ENCODE measurements at regions not wholly inside any gene's neighbourhood (a gene's known extent, or its start where the extent isn't known, plus 50 kb on each side); places are given as distances from the start of the nearest gene placed in this dataset.
"Not testable (repeated sequence)": the region's sequence is repeated elsewhere in the genome, so short reads cannot be mapped to it uniquely, and the experiment has no call there.

- in situ Hi-C loops (cut with HindIII; ENCODE audit: low pct_ligation_motif_present, low pct_unique_long_range_greater_than_20kb, low sequenced_read_pairs) = no loop called here
Measured at GRCh38 chr11:104727768-104728167, 170.5 kb downstream of the CASP12 start.

GRCh38 chr11:104727095-104727494, 171.2 kb downstream of the CASP12 start:
- in situ Hi-C loops (cut with HindIII; ENCODE audit: low pct_ligation_motif_present, low pct_unique_long_range_greater_than_20kb, low sequenced_read_pairs) = no loop called here
- no peak for DNase-seq

More at GRCh38 chr11:104727768-104728167, 170.5 kb downstream of the CASP12 start:
- DNase-seq = no peak

GRCh38 chr11:104725796-104726408, 172.4 kb downstream of the CASP12 start:
- in situ Hi-C loops (cut with HindIII; ENCODE audit: low pct_ligation_motif_present, low pct_unique_long_range_greater_than_20kb, low sequenced_read_pairs) = no loop called here
- DNase-seq = no peak

GRCh38 chr11:104713401-104713800, 184.9 kb downstream of the CASP12 start:
- in situ Hi-C loops (cut with HindIII; ENCODE audit: low pct_ligation_motif_present, low pct_unique_long_range_greater_than_20kb, low sequenced_read_pairs) = no loop called here
- no peak for DNase-seq

- in situ Hi-C loops (cut with HindIII; ENCODE audit: low pct_ligation_motif_present, low pct_unique_long_range_greater_than_20kb, low sequenced_read_pairs) = no loop called here
- DNase-seq = peak; percentile 0
Measured at GRCh38 chr11:104705490-104706190, 192.6 kb downstream of the CASP12 start.

- in situ Hi-C loops (cut with HindIII; ENCODE audit: low pct_ligation_motif_present, low pct_unique_long_range_greater_than_20kb, low sequenced_read_pairs) = no loop called here
- no peak for DNase-seq
Measured at GRCh38 chr11:104704888-104705287, 193.4 kb downstream of the CASP12 start.

GRCh38 chr11:104704146-104704830, 194.0 kb downstream of the CASP12 start:
- DNase-seq = no peak
- in situ Hi-C loops (cut with HindIII; ENCODE audit: low pct_ligation_motif_present, low pct_unique_long_range_greater_than_20kb, low sequenced_read_pairs) = no loop called here

GRCh38 chr11:104700609-104701008, 197.7 kb downstream of the CASP12 start:
- DNase-seq = no peak
- in situ Hi-C loops (cut with HindIII; ENCODE audit: low pct_ligation_motif_present, low pct_unique_long_range_greater_than_20kb, low sequenced_read_pairs) = no loop called here

- DNase-seq = no peak
- in situ Hi-C loops (cut with HindIII; ENCODE audit: low pct_ligation_motif_present, low pct_unique_long_range_greater_than_20kb, low sequenced_read_pairs) = no loop called here
Measured at GRCh38 chr11:104699981-104700380, 198.3 kb downstream of the CASP12 start.

- no peak for DNase-seq
- in situ Hi-C loops (cut with HindIII; ENCODE audit: low pct_ligation_motif_present, low pct_unique_long_range_greater_than_20kb, low sequenced_read_pairs) = no loop called here
Measured at GRCh38 chr11:104695065-104695463, 203.2 kb downstream of the CASP12 start.

- in situ Hi-C loops (cut with HindIII; ENCODE audit: low pct_ligation_motif_present, low pct_unique_long_range_greater_than_20kb, low sequenced_read_pairs) = no loop called here
- DNase-seq = no peak
Measured at GRCh38 chr11:104694259-104695064, 203.8 kb downstream of the CASP12 start.

GRCh38 chr11:104692751-104693150, 205.5 kb downstream of the CASP12 start:
- no peak for DNase-seq
- in situ Hi-C loops (cut with HindIII; ENCODE audit: low pct_ligation_motif_present, low pct_unique_long_range_greater_than_20kb, low sequenced_read_pairs) = no loop called here

GRCh38 chr11:104691129-104691528, 207.1 kb downstream of the CASP12 start:
- DNase-seq = no peak
- in situ Hi-C loops (cut with HindIII; ENCODE audit: low pct_ligation_motif_present, low pct_unique_long_range_greater_than_20kb, low sequenced_read_pairs) = no loop called here

- DNase-seq = no peak
- in situ Hi-C loops (cut with HindIII; ENCODE audit: low pct_ligation_motif_present, low pct_unique_long_range_greater_than_20kb, low sequenced_read_pairs) = no loop called here
Measured at GRCh38 chr11:104690241-104690640, 208.0 kb downstream of the CASP12 start.

- DNase-seq = no peak
- in situ Hi-C loops (cut with HindIII; ENCODE audit: low pct_ligation_motif_present, low pct_unique_long_range_greater_than_20kb, low sequenced_read_pairs) = no loop called here
Measured at GRCh38 chr11:104688731-104689130, 209.5 kb downstream of the CASP12 start.

GRCh38 chr11:104682206-104682605, 216.1 kb downstream of the CASP12 start:
- in situ Hi-C loops (cut with HindIII; ENCODE audit: low pct_ligation_motif_present, low pct_unique_long_range_greater_than_20kb, low sequenced_read_pairs) = no loop called here
- no peak for DNase-seq

- in situ Hi-C loops (cut with HindIII; ENCODE audit: low pct_ligation_motif_present, low pct_unique_long_range_greater_than_20kb, low sequenced_read_pairs) = no loop called here
Measured at GRCh38 chr11:104679258-104679657, 219.0 kb downstream of the CASP12 start.

GRCh38 chr11:104678408-104678807, 219.9 kb downstream of the CASP12 start:
- in situ Hi-C loops (cut with HindIII; ENCODE audit: low pct_ligation_motif_present, low pct_unique_long_range_greater_than_20kb, low sequenced_read_pairs) = no loop called here
- no peak for DNase-seq

More at GRCh38 chr11:104679258-104679657, 219.0 kb downstream of the CASP12 start:
- no peak for DNase-seq

GRCh38 chr11:104677069-104677468, 221.2 kb downstream of the CASP12 start:
- in situ Hi-C loops (cut with HindIII; ENCODE audit: low pct_ligation_motif_present, low pct_unique_long_range_greater_than_20kb, low sequenced_read_pairs); DNase-seq: not testable (repeated sequence)

Measured in ACHN (cell line).